ENCODE measurements at regions not wholly inside any gene's neighbourhood (a gene's known extent, or its start where the extent isn't known, plus 50 kb on each side); places are given as distances from the start of the nearest gene placed in this dataset.

- TF ChIP-seq CTCF (conservative IDR thresholded peaks at IDR 0.05; ENCODE audit: low read depth in 2 of 2) (no peak), POLR2AphosphoS5 (IDR thresholded peaks at IDR 0.05; ENCODE audit: low read depth) (no peak), EZH2 (IDR thresholded peaks at IDR 0.05; ENCODE audit: low read depth, unreplicated experiment) (no peak), ZNF331 (CRISPR knock-in tag; IDR thresholded peaks at IDR 0.05; ENCODE audit: low read depth) (no peak), CREB1 (CRISPR knock-in tag; IDR thresholded peaks at IDR 0.05; ENCODE audit: low read depth) (no peak), REST (IDR thresholded peaks at IDR 0.05; ENCODE audit: unreplicated experiment) (no peak), STAT1 (IDR thresholded peaks at IDR 0.05; ENCODE audit: unreplicated experiment) (no peak), EZH2phosphoT487 (IDR thresholded peaks at IDR 0.05; ENCODE audit: unreplicated experiment) (no peak), ZNF462 (CRISPR knock-in tag; IDR thresholded peaks at IDR 0.05) (no peak), NANOG (IDR thresholded peaks at IDR 0.05; ENCODE audit: borderline replicate concordance) (no peak), ETS1 (IDR thresholded peaks at IDR 0.05) (no peak), JUNB (IDR thresholded peaks at IDR 0.05; ENCODE audit: unreplicated experiment) (no peak)
Measured at GRCh38 chr12:27394676-27395075, 51.9 kb upstream of the SMCO2 start.

Measured in GM23338 (cell line).